Adrenal gland (tissue), 9 donors: ENCODE measurements at regions not wholly inside any gene's neighbourhood (a gene's known extent, or its start where the extent isn't known, plus 50 kb on each side); places are given as distances from the start of the nearest gene placed in this dataset.
A peak's percentile ranks its signal among the peaks of the same experiment; 100 is the strongest.

Source experiments
- DNase-seq, 7 donors: peaks; one replicate each; pipeline ENCODE4 v3.0.0-alpha.2; 2019 to 2020
- H3K27ac ChIP-seq, 5 donors: fragments of 200-600 bp; sonication (generic) in 4 of 5; 1 replicate in 3 of 5; 2 replicates in 2 of 5; pipeline versions ENCODE4 v1.5.1 to v1.8.0; 2016 to 2020; ENCODE audit warnings: mild to moderate bottlenecking in 1 of 5
- H3K27me3 ChIP-seq: fragments of 200-600 bp; 2 replicates; pipeline ENCODE4 v1.8.0; 2021
- H3K36me3 ChIP-seq, 2 donors: fragments of 200-600 bp; replicated peaks in 1 of 2; 1 replicate in 1 of 2; 2 replicates in 1 of 2; pipeline versions ENCODE4 v1.5.1 to v1.8.0; 2018 to 2022
- H3K4me1 ChIP-seq, 2 donors: fragments of 200-600 bp; replicated peaks in 1 of 2; 1 replicate in 1 of 2; 2 replicates in 1 of 2; pipeline versions ENCODE4 v1.5.1 to v1.8.0; 2018 to 2021
- H3K4me3 ChIP-seq, 4 donors: fragments of 200-600 bp; sonication (generic) in 3 of 4; one replicate each; pipeline ENCODE4 v1.5.1; 2016 to 2018
- H3K9me3 ChIP-seq, 3 donors: fragments of 200-600 bp; sonication (generic) in 1 of 3; replicated peaks in 1 of 3; 1 replicate in 2 of 3; 2 replicates in 1 of 3; pipeline versions ENCODE4 v1.5.1 to v1.8.0; 2016 to 2021
- POLR2A ChIP-seq, 2 donors: fragments of 450-650 bp; IDR thresholded peaks; one replicate each; pipeline ENCODE4 v1.6.1; 2017; ENCODE audit warnings: antibody characterized with exemption in 2 of 2, mild to moderate bottlenecking in 2 of 2, moderate library complexity in 1 of 2
- WGBS, 4 donors: extraction: QIAGEN DNeasy Blood & Tissue Kit in 2 of 4; methylation state at CpG; one replicate each; pipeline versions ENCODE4 v1.1.5 to v1.1.7; 2013 to 2017; 5-methylcytosine and 5-hydroxymethylcytosine counted together
- intact Hi-C, 2 donors: fragments of 100-400 bp; cut with DNase I; formaldehyde crosslinking; loops; one replicate each; pipeline versions ENCODE4 v1.14.1 to v1.15.0; 2022 to 2023
- TF ChIP-seq, protein P1 (sequence below), 6 experiments: fragments of 450-650 bp in 4 of 6; fragments of 200-600 bp in 2 of 6; sonication (generic) in 1 of 6; IDR thresholded peaks; 1 replicate in 5 of 6; 2 replicates in 1 of 6; pipeline versions ENCODE4 v1.5.1 to v1.8.0; 2016 to 2021; ENCODE audit warnings: antibody characterized with exemption in 6 of 6, mild to moderate bottlenecking in 2 of 6, moderate library complexity in 1 of 6
- donor health status: healthy with polysubstance abuse.
- donor health status: Bipolar disorder and iron deficiency.
- donor health status: DM: yes; HTN: yes; CAD: no.
- donor health status: DM: no; HTN: no; CAD: no.
- donor health status: DM: no; HTN: no; CAD: no.

DNA sequence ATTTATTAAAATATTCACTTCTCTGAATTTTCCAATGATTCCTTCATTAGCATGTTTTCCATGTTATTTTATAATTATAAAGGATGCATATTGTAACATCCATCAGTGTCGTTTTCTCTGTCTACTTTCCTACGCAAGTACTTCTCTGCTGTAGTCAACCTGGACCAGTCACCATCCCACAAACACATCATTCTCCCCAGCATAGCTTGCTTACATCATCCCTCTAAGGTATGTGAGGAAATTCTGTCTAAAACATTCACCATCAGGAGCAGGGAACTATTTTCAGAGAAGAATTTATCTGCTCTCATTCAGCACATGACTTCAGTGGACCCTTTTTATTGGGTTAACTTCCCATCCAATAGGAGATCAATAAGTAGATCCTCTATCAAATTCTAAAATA is 806.1 kb upstream of the ARGLU1 start:
- Histone ChIP-seq H3K4me3 (no peak overlapping the region), H3K4me1 (no peaks in the 10 kb centered on the region), H3K27me3 (no peaks in the 10 kb centered on the region), H3K36me3 (no peaks in the 10 kb centered on the region), H3K9me3 (no peaks in the 10 kb centered on the region), H3K27ac (no peak overlapping the region)
- intact Hi-C loops: no loop called here
- TF ChIP-seq, protein P1, sequence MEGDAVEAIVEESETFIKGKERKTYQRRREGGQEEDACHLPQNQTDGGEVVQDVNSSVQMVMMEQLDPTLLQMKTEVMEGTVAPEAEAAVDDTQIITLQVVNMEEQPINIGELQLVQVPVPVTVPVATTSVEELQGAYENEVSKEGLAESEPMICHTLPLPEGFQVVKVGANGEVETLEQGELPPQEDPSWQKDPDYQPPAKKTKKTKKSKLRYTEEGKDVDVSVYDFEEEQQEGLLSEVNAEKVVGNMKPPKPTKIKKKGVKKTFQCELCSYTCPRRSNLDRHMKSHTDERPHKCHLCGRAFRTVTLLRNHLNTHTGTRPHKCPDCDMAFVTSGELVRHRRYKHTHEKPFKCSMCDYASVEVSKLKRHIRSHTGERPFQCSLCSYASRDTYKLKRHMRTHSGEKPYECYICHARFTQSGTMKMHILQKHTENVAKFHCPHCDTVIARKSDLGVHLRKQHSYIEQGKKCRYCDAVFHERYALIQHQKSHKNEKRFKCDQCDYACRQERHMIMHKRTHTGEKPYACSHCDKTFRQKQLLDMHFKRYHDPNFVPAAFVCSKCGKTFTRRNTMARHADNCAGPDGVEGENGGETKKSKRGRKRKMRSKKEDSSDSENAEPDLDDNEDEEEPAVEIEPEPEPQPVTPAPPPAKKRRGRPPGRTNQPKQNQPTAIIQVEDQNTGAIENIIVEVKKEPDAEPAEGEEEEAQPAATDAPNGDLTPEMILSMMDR (IDR thresholded peaks at IDR 0.05): no peak
- TF ChIP-seq POLR2A (IDR thresholded peaks at IDR 0.05): no peak
- DNase-seq: no peak
- WGBS, 4 donors: 84 to 89% (median 87%) methylated on average over 2 of the region's 2 CpGs

DNA sequence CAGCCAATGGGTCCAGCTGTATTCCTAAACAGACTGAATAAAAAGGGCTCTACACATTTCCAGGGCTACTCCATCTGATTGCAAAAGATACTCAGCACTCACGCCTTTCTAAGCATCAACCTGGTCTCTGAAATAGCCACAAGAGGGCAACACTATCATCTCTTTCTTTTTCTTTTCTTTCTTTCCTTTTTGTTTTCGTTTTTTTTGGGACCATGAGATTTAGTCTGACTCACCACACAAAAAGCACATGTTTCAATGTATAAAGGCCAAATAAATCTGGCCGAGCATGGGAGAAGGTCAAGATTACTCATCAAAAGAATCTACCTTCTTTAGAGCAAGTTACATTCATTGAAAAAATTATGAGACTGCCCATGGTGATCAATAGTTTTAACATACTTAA is 805.6 kb upstream of the ARGLU1 start:
- Histone ChIP-seq H3K27me3 (no peaks in the 10 kb centered on the region), H3K4me1 (no peaks in the 10 kb centered on the region), H3K9me3 (no peaks in the 10 kb centered on the region), H3K27ac (no peak overlapping the region), H3K36me3 (no peaks in the 10 kb centered on the region), H3K4me3 (no peak overlapping the region)
- no peak for TF ChIP-seq POLR2A (IDR thresholded peaks at IDR 0.05)
- TF ChIP-seq, protein P1 (IDR thresholded peaks at IDR 0.05): peak; percentile 20 to 57 (median 43)
- intact Hi-C loops: no loop called here
- WGBS, 4 donors: 2 to 11% (median 8%) methylated on average over 3 of the region's 3 CpGs
- peak in 1 of 7 donors; percentile 5 for DNase-seq

DNA sequence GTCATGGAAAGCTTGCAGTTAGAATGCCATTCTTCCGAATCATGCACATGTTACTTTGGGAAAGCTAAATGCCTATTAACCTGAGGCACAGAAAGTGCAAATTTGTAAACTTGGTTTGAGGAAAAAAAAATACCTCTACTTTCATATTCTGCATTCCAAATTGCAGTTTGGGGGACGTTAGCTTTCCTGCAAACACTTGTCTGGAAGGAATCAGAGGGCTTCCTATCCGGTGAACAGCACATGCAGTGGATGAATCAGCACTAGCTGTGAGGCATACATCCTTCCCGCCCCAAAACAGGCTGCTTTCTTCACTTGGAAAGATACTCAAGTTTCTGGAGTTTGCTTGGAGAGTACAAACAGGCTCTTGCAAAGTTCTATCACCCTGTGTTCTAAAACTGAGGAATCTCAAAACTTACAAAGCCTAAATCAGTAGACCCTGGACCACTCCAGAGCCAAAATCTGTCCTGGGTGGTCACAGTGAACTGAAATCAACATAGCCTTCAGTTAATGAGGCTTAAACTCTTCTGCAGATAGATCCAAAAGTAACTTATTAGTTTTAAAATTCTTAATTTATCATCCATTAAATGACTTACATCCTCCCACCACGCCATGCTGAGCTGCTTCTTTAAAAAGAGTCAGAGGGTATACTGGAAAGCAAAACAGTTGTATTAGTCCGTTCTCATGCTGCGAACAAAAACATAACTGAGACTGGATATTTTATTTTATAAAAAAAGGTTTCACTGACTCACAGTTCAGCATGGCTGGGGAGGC is 802.3 kb upstream of the ARGLU1 start:
- no peak for TF ChIP-seq POLR2A (IDR thresholded peaks at IDR 0.05)
- TF ChIP-seq, protein P1 (IDR thresholded peaks at IDR 0.05): no peak
- Histone ChIP-seq H3K4me1 (no peaks in the 10 kb centered on the region), H3K4me3 (no peak overlapping the region), H3K27ac (no peak overlapping the region), H3K27me3 (no peaks in the 10 kb centered on the region), H3K9me3 (no peaks in the 10 kb centered on the region), H3K36me3 (no peaks in the 10 kb centered on the region)
- intact Hi-C loops: no loop called here
- DNase-seq: no peak
- WGBS, 4 donors: 47 to 58% (median 54%) methylated on average over 7 of the region's 7 CpGs

DNA sequence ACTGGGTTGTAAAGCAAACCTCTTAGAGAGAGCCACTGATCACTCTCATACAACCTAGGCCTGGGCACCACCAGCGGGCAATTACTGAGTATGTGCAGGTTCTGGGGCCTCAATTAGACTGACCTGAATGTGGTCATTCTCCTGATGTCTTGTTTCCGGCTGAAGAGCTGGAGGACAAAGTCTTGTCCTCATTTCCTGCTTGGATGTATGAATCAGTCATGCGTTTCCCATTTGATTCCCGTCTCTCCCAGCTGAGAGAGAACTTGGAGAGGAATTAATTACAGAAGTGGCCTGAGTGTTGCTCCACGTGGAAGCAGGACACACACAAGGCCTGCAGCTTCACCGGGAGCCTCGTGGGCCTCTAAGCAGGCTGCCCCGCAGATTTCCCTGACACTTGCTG is 799.3 kb upstream of the ARGLU1 start:
- Histone ChIP-seq H3K9me3 (no peaks in the 10 kb centered on the region), H3K4me3 (no peak overlapping the region), H3K27ac (no peak overlapping the region), H3K4me1 (no peaks in the 10 kb centered on the region), H3K36me3 (no peaks in the 10 kb centered on the region), H3K27me3 (no peaks in the 10 kb centered on the region)
- intact Hi-C loops: no loop called here
- TF ChIP-seq POLR2A (IDR thresholded peaks at IDR 0.05): no peak
- TF ChIP-seq, protein P1 (IDR thresholded peaks at IDR 0.05): no peak
- WGBS, 4 donors: 59 to 74% (median 66%) methylated on average over 6 to 8 of the region's 8 CpGs
- no peak for DNase-seq
